COLO829 (cell line): ENCODE measurements at regions not wholly inside any gene's neighbourhood (a gene's known extent, or its start where the extent isn't known, plus 50 kb on each side); places are given as distances from the start of the nearest gene placed in this dataset.

ENCODE experiments used
- DNase-seq: peaks from one replicate; pipeline ENCODE4 v3.0.0; 2012; ENCODE audit warnings: low spot score

DNA sequence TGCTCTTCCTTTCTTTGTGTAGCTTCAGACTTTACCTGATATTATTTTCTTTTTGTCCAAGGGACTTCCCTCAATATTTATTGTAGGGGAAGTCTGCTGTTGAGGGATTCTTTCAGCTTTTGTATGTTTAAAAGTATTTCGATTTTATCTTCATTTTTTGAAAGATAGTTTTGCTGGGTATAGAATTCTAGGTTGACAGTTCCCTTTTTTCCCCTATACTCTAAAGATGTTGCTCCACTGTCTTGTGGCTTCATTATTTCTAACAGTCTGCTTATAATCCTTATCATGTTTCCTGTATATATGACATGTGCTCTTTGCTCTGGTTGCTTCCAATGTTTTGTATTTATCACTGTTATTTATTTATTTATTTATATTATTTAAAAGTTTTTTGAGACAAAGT, 57.3 kb downstream of the CYTL1 start:
- no peak for DNase-seq

GRCh38 chr4:4962928-4963327, 56.3 kb downstream of the CYTL1 start:
- DNase-seq, result no peak
